GM12878 (cell line): ENCODE measurements at regions not wholly inside any gene's neighbourhood (a gene's known extent, or its start where the extent isn't known, plus 50 kb on each side); places are given as distances from the start of the nearest gene placed in this dataset.

Experiments
- ATAC-seq: fragments of 200-7000 bp; cut with Tn5 transposase; 3 replicates; pipeline ENCODE4 v1.9.1; 2020; ENCODE audit warnings: mild to moderate bottlenecking, moderate library complexity
- BruUV-seq: library from RNA; stranded (reverse); fragments of 400-500 nt; replicated peaks from 2 replicates; lab custom pipeline; 2021; lab: Mats Ljungman, UMichigan
- CTCF ChIA-PET: fragments of 300-600 bp; sonication (Branson Sonifier 250); formaldehyde crosslinking; extraction: SDS; loops from one replicate; lab custom pipeline; 2021; ENCODE audit warnings: inconsistent platforms; lab: Yijun Ruan, JAX
- POLR2A ChIA-PET: fragments of 350-600 bp; formaldehyde crosslinking; extraction: SDS; loops from one replicate; lab custom pipeline; 2021; ENCODE audit warnings: inconsistent platforms; lab: Charles Lee
- RAD21 ChIA-PET: fragments of 300-600 bp; sonication (Branson Sonifier 250); formaldehyde crosslinking; loops from one replicate; lab custom pipeline; 2023; ENCODE audit warnings: antibody characterized with exemption; ENCODE audit not compliant: unreplicated experiment; lab: Charles Lee
- SMC1A ChIA-PET: fragments of 300-600 bp; sonication (Branson Sonifier 250); formaldehyde crosslinking; loops from one replicate; lab custom pipeline; 2023; ENCODE audit not compliant: unreplicated experiment, uncharacterized antibody; lab: Charles Lee
- DNase-seq: peaks from one replicate; pipeline ENCODE4 v3.0.0-alpha.2; 2011; ENCODE audit warnings: low read depth, low spot score
- FAIRE-seq: peaks from 3 replicates; lab custom pipeline; 2011; peaks lifted over from hg19 to GRCh38; lab: Jason Lieb, UNC
- H2AFZ ChIP-seq: 2 replicates; pipeline ENCODE4 v1.6.0; 2011; ENCODE audit warnings: low read depth, low read length, control low read depth; ENCODE audit not compliant: control insufficient read depth
- H3K27ac ChIP-seq: 2 replicates; pipeline ENCODE4 v1.5.1; 2011; ENCODE audit warnings: control low read depth; ENCODE audit not compliant: control insufficient read depth, insufficient read depth
- H3K27me3 ChIP-seq, 2 experiments: replicated peaks in 1 of 2; 2 replicates each; pipeline versions ENCODE4 v1.6.0 to v1.6.1; 2011; ENCODE audit warnings: low read length in 1 of 2; ENCODE audit not compliant: control insufficient read depth in 2 of 2, insufficient read depth in 2 of 2
- H3K36me3 ChIP-seq, 2 experiments: 2 replicates each; pipeline ENCODE4 v1.5.1; 2011; ENCODE audit warnings: low read length in 1 of 2; ENCODE audit not compliant: control insufficient read depth in 2 of 2, insufficient read depth in 2 of 2
- H3K4me1 ChIP-seq: 2 replicates; pipeline ENCODE4 v1.6.1; 2011; ENCODE audit warnings: mild to moderate bottlenecking, low read length, moderate library complexity, mixed read lengths; ENCODE audit not compliant: control insufficient read depth, insufficient read depth
- H3K4me2 ChIP-seq: 2 replicates; pipeline ENCODE4 v1.6.0; 2011; ENCODE audit warnings: control low read depth; ENCODE audit not compliant: control insufficient read depth, insufficient read depth
- H3K4me3 ChIP-seq: fragments of 200-600 bp; sonication (generic); 2 replicates; pipeline ENCODE4 v1.5.1; 2016
- H3K79me2 ChIP-seq: 2 replicates; pipeline ENCODE4 v1.6.0; 2011; ENCODE audit warnings: low read length; ENCODE audit not compliant: control insufficient read depth, insufficient read depth
- H3K9ac ChIP-seq: 2 replicates; pipeline ENCODE4 v1.8.0; 2011; ENCODE audit warnings: low read length, control low read depth, mixed read lengths; ENCODE audit not compliant: control insufficient read depth, insufficient read depth
- H3K9me3 ChIP-seq: replicated peaks from 3 replicates; pipeline ENCODE4 v1.5.1; 2011; ENCODE audit warnings: mild to moderate bottlenecking, low read length; ENCODE audit not compliant: control insufficient read depth, insufficient read depth
- H4K20me1 ChIP-seq: 2 replicates; pipeline ENCODE4 v1.6.0; 2011; ENCODE audit not compliant: control insufficient read depth, insufficient read depth
- ATF7 ChIP-seq: fragments of 450-650 bp; IDR thresholded peaks from 2 replicates; pipeline ENCODE4 v1.6.1; 2016; ENCODE audit warnings: low read depth, mild to moderate bottlenecking
- BCLAF1 ChIP-seq: fragments of 450-650 bp; IDR thresholded peaks from 2 replicates; pipeline ENCODE4 v1.6.1; 2017; ENCODE audit warnings: antibody characterized with exemption, mild to moderate bottlenecking, moderate library complexity
- CTCF ChIP-seq, 3 experiments: IDR thresholded peaks in 2 of 3; conservative IDR thresholded peaks in 1 of 3; 2 replicates each; pipeline ENCODE4 v1.5.1; 2011; ENCODE audit warnings: low read depth in 3 of 3, low read length in 3 of 3, mild to moderate bottlenecking in 3 of 3, control low read depth in 2 of 3, moderate library complexity in 2 of 3, inconsistent platforms in 1 of 3, mixed read lengths in 1 of 3; ENCODE audit not compliant: control insufficient read depth in 2 of 3, insufficient read depth in 1 of 3; ENCODE audit errors: extremely low read depth in 1 of 3
- EED ChIP-seq: sonication (generic); IDR thresholded peaks from 2 replicates; pipeline ENCODE4 v1.6.1; 2016; ENCODE audit warnings: antibody characterized with exemption, low read depth
- MTA2 ChIP-seq: fragments of 450-650 bp; IDR thresholded peaks from 2 replicates; pipeline ENCODE4 v1.6.1; 2016; ENCODE audit warnings: low read depth, mild to moderate bottlenecking, moderate library complexity
- NR2C1 ChIP-seq: fragments of 450-650 bp; IDR thresholded peaks from 2 replicates; pipeline ENCODE4 v1.6.1; 2017; ENCODE audit warnings: antibody characterized with exemption, mild to moderate bottlenecking, moderate library complexity
- NR2C2 ChIP-seq: IDR thresholded peaks from 2 replicates; pipeline ENCODE4 v1.6.1; 2011; ENCODE audit warnings: borderline replicate concordance, low read depth; ENCODE audit not compliant: control insufficient read depth, insufficient read length
- PRDM15 ChIP-seq: fragments of 450-650 bp; formaldehyde crosslinking; IDR thresholded peaks from 2 replicates; pipeline ENCODE4 v1.4.0; 2020; ENCODE audit warnings: mild to moderate bottlenecking, moderate library complexity
- RAD21 ChIP-seq: IDR thresholded peaks from 2 replicates; pipeline ENCODE4 v1.6.1; 2011; ENCODE audit warnings: mild to moderate bottlenecking, low read depth, low read length, moderate library complexity; ENCODE audit not compliant: insufficient read depth
- TCF3 ChIP-seq: IDR thresholded peaks from 2 replicates; pipeline ENCODE4 v1.6.1; 2012; ENCODE audit warnings: low read depth, mild to moderate bottlenecking, low read length, borderline replicate concordance; ENCODE audit not compliant: insufficient read depth
- WGBS: methylation state at CpG from one replicate; pipeline ENCODE4 v1.1.6; 2016; ENCODE audit warnings: low lambda C conversion rate; ENCODE audit not compliant: insufficient replicate concordance, insufficient coverage; ENCODE audit errors: missing lambda C conversion rate; 5-methylcytosine and 5-hydroxymethylcytosine counted together
- in situ Hi-C: fragments of 300-500 bp; cut with MboI; formaldehyde crosslinking; loops from 9 replicates; pipeline ENCODE4 v1.14.3; 2018; ENCODE audit warnings: mixed read lengths
- intact Hi-C: fragments of 100-400 bp; cut with micrococcal nuclease; formaldehyde crosslinking; loops from one replicate; pipeline ENCODE4 v1.14.2; 2022; ENCODE audit not compliant: unreplicated experiment
- TF ChIP-seq, protein P1 (sequence below): fragments of 450-650 bp; IDR thresholded peaks from 2 replicates; pipeline ENCODE4 v1.6.1; 2017; ENCODE audit warnings: low read depth, mild to moderate bottlenecking, moderate library complexity

DNA sequence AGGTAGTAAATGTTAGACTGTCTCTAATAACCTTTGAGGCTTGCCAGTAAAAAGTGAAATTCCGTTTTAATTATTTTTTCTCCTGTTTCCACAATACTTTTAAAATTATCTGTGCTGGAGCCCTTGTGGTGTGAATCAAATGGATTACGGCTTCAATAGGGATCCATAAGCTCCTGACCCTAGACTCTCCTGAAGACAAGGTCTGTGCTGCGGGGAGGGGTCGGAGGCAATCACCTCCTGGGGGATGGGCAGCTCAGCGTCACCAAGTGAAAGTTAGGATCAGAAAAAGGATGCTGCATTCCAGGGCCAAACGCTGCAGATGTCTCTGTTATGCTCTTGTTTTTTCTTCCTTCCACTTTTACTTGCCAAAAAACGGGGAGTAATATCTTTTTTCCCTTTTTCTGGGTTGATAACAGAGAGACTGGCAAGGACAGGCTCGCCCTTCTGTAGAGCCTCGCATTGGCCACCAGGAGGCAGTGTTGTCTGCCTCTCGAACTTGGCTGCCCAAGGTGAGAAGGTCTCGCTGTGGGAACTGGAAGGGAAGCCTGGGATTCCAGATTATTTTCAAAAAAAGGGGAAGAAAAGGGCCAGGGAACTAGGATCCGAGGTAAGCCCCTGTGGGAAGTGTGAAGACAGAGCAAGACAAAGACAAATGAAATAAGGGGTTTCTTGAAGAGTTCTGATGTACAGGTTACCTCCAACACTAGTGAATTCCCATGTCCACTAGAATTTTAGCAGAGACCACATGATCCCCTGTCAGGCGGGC lies 621.9 kb downstream of the ACTR3B start:
- ChIA-PET SMC1A (no interaction called here), RAD21 (no interaction called here), CTCF (interaction anchor here (0.6 to 1.4 kb wide), 3 partner anchors 10 to 283 kb away, joined by 3 to 5 read pairs (median 3); no protein-coding TSS in a partner anchor), POLR2A (no interaction called here)
- no peaks in the 10 kb centered on the region for H3K79me2 ChIP-seq
- WGBS: 7% methylated on average over 13 of the region's 13 CpGs
- H4K20me1 ChIP-seq: no peaks in the 10 kb centered on the region
- H3K4me2 ChIP-seq: no peak overlapping the region
- H2AFZ ChIP-seq: no peak overlapping the region
- ATAC-seq (peak; percentile 66; the same call in 2 of the 3 replicates), FAIRE-seq (no peak), DNase-seq (no peak)
- H3K9me3 ChIP-seq: no peaks in the 10 kb centered on the region
- no peak overlapping the region for H3K27ac ChIP-seq
- intact Hi-C loops (loop anchor here (10.0 kb wide), 1 partner anchor 1363 kb away; no protein-coding TSS in a partner anchor), in situ Hi-C loops (no loop called here)
- no peak overlapping the region for H3K9ac ChIP-seq
- no TSS peak for BruUV-seq
- H3K4me3 ChIP-seq: no peak overlapping the region
- no peaks in the 10 kb centered on the region for H3K4me1 ChIP-seq
- no peaks in the 10 kb centered on the region for H3K36me3 ChIP-seq
- H3K27me3 ChIP-seq: no peaks in the 10 kb centered on the region
- TF ChIP-seq NR2C1 (no peak), TCF3 (no peak), NR2C2 (no peak), EED (no peak), MTA2 (no peak), PRDM15 (no peak), ATF7 (no peak), RAD21 (peak; percentile 77), CTCF (IDR thresholded peaks at IDR 0.05 in 2 of 3, conservative IDR thresholded peaks at IDR 0.05 in 1 of 3; ENCODE audit: control insufficient read depth in 2 of 3, extremely low read depth in 1 of 3, insufficient read depth in 1 of 3, low read depth in 3 of 3, low read length in 3 of 3) (peak; percentile 47 to 67 (median 67); a peak in 5 of 6 replicates), BCLAF1 (no peak)
- TF ChIP-seq, protein P1, sequence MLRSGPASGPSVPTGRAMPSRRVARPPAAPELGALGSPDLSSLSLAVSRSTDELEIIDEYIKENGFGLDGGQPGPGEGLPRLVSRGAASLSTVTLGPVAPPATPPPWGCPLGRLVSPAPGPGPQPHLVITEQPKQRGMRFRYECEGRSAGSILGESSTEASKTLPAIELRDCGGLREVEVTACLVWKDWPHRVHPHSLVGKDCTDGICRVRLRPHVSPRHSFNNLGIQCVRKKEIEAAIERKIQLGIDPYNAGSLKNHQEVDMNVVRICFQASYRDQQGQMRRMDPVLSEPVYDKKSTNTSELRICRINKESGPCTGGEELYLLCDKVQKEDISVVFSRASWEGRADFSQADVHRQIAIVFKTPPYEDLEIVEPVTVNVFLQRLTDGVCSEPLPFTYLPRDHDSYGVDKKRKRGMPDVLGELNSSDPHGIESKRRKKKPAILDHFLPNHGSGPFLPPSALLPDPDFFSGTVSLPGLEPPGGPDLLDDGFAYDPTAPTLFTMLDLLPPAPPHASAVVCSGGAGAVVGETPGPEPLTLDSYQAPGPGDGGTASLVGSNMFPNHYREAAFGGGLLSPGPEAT: no peak
